Body of pancreas (tissue), 4 donors: ENCODE measurements at regions not wholly inside any gene's neighbourhood (a gene's known extent, or its start where the extent isn't known, plus 50 kb on each side); places are given as distances from the start of the nearest gene placed in this dataset.

ENCODE experiments used
- ATAC-seq: fragments of 150-250 bp; one replicate; pipeline ENCODE4 v1.9.1; 2016
- DNase-seq, 4 donors: peaks; one replicate each; pipeline ENCODE4 v3.0.0-alpha.2; 2019
- H3K27ac ChIP-seq, 4 donors: fragments of 200-600 bp; sonication (generic); 1 replicate in 3 of 4; 2 replicates in 1 of 4; pipeline versions ENCODE4 v1.5.1 to v1.6.1; 2016 to 2019; ENCODE audit warnings: mild to moderate bottlenecking in 1 of 4, mixed read lengths in 1 of 4, moderate library complexity in 1 of 4
- H3K27me3 ChIP-seq, 2 donors: fragments of 200-600 bp; sonication (generic); one replicate each; pipeline ENCODE4 v1.6.0; 2016; ENCODE audit warnings: mild to moderate bottlenecking in 1 of 2
- H3K36me3 ChIP-seq, 2 donors: fragments of 200-600 bp; sonication (generic); replicated peaks in 1 of 2; 2 replicates each; pipeline ENCODE4 v1.5.1; 2016; ENCODE audit warnings: low read depth in 2 of 2; ENCODE audit not compliant: insufficient read depth in 1 of 2
- H3K4me1 ChIP-seq: fragments of 200-600 bp; sonication (generic); one replicate; pipeline ENCODE4 v1.6.0; 2016
- H3K4me3 ChIP-seq, 2 donors: fragments of 200-600 bp; sonication (generic); 1 replicate in 1 of 2; 2 replicates in 1 of 2; pipeline ENCODE4 v1.5.1; 2016 to 2019
- H3K9me3 ChIP-seq, 3 donors: fragments of 200-600 bp; sonication (generic); 1 replicate in 2 of 3; 2 replicates in 1 of 3; pipeline ENCODE4 v1.5.1; 2016
- CTCF ChIP-seq, 7 experiments: fragments of 450-650 bp in 4 of 7; fragments of 200-600 bp in 3 of 7; sonication (generic) in 3 of 7; IDR thresholded peaks; one replicate each; pipeline ENCODE4 v1.5.1; 2016 to 2019; ENCODE audit warnings: antibody characterized with exemption in 7 of 7
- POLR2A ChIP-seq, 3 donors: fragments of 450-650 bp; IDR thresholded peaks; one replicate each; pipeline ENCODE4 v1.6.1; 2016; ENCODE audit warnings: antibody characterized with exemption in 3 of 3, mild to moderate bottlenecking in 2 of 3
- WGBS, 2 donors: methylation state at CpG; one replicate each; pipeline ENCODE4 v1.1.5; 2017; 5-methylcytosine and 5-hydroxymethylcytosine counted together
- intact Hi-C: fragments of 100-400 bp; cut with DNase I; formaldehyde crosslinking; loops from one replicate; pipeline ENCODE4 v1.15.1; 2023

GRCh38 chr1:163794551-163794950 lies 472.8 kb downstream of the NUF2 start:
- intact Hi-C loops, result no loop called here
- no peaks in the 10 kb centered on the region for H3K9me3 ChIP-seq
- no peak overlapping the region for H3K27ac ChIP-seq
- H3K27me3 ChIP-seq, result no peaks in the 10 kb centered on the region
- peaks cover 7% of the 10 kb centered on the region for H3K4me1 ChIP-seq
- no peak for DNase-seq
- no peak overlapping the region for H3K4me3 ChIP-seq
- no peak for TF ChIP-seq POLR2A (IDR thresholded peaks at IDR 0.05)
- TF ChIP-seq CTCF (IDR thresholded peaks at IDR 0.05), result no peak
- no peaks in the 10 kb centered on the region for H3K36me3 ChIP-seq
- WGBS, 2 donors, result 45 to 52% methylated on average over 3 of the region's 3 CpGs
- no peak for ATAC-seq

DNA sequence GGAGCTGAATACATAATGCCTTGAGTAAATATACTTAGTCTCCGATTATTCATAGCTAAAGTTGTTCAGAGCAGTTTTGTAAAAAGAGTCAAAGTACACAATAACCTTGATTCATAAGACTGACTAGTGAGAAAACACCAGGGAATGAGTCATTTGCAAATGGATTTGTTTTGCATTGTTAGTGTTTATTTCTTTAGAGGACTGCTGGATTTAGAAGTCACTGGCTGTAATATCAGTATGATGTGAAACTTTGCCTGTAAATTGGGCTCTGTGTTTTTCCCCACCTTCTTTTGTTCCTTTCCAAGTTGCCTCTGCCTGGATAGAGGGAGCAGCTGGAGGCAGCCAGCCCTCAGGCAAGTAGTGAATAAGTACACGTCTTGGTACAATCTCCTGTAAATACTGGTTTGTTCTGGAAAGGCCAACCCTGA lies 474.7 kb downstream of the NUF2 start:
- DNase-seq, result peak in 1 of 4 donors; percentile 13
- Histone ChIP-seq H3K9me3 (no peaks in the 10 kb centered on the region), H3K4me3 (no peak overlapping the region), H3K36me3 (no peaks in the 10 kb centered on the region), H3K27ac (no peak overlapping the region), H3K27me3 (no peaks in the 10 kb centered on the region), H3K4me1 (peaks cover 7% of the 10 kb centered on the region)
- intact Hi-C loops, result no loop called here
- TF ChIP-seq POLR2A (IDR thresholded peaks at IDR 0.05), result no peak
- TF ChIP-seq CTCF (IDR thresholded peaks at IDR 0.05), result no peak
- 11 to 30% methylated on average over 2 of the region's 2 CpGs for WGBS, 2 donors
- no peak for ATAC-seq

GRCh38 chr1:163797816-163798215 lies 476.1 kb downstream of the NUF2 start:
- ATAC-seq (no peak), DNase-seq (no peak)
- Histone ChIP-seq H3K9me3 (no peaks in the 10 kb centered on the region), H3K27ac (no peak overlapping the region), H3K36me3 (no peaks in the 10 kb centered on the region), H3K4me3 (no peak overlapping the region), H3K27me3 (no peaks in the 10 kb centered on the region), H3K4me1 (peaks cover 7% of the 10 kb centered on the region)
- intact Hi-C loops, result no loop called here
- TF ChIP-seq POLR2A (IDR thresholded peaks at IDR 0.05), result no peak
- no peak for TF ChIP-seq CTCF (IDR thresholded peaks at IDR 0.05)

DNA sequence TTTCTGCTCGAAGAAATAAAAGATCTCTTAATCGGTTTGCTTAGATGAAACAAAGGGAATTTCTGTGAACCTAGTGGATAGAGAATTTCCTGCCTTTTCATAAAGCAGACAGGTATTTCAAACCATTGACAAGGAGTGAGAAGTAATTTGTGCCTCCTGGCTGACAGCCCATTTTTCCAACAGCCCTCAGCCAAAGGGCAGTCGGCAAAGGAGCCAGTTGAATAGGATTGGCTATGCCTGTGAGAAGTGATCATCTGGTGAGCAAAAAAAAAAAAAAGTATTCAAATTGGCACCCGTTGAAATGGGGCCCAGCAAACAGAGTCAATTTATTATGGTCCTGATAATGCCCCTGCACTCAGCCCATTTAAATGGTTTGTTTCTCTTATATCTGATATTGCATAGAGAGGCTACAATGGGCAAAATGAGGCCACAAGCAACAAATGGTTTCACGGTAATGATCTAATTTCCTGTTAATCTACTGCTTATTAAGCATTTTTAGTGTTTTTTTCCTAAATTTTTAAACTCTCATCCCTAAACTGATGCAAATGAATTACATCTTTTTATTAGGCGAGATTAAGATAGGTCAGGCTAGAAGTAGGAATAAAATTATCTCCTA lies 477.5 kb downstream of the NUF2 start:
- Histone ChIP-seq H3K4me1 (peaks cover 7% of the 10 kb centered on the region), H3K27me3 (no peaks in the 10 kb centered on the region), H3K9me3 (no peaks in the 10 kb centered on the region), H3K36me3 (no peaks in the 10 kb centered on the region), H3K27ac (no peak overlapping the region), H3K4me3 (no peak overlapping the region)
- 61 to 68% methylated on average over 6 of the region's 6 CpGs for WGBS, 2 donors
- DNase-seq (peak; percentile 8 to 65 (median 28)), ATAC-seq (no peak)
- intact Hi-C loops, result no loop called here
- TF ChIP-seq CTCF (IDR thresholded peaks at IDR 0.05) (no peak), POLR2A (IDR thresholded peaks at IDR 0.05) (no peak)

- no peak for TF ChIP-seq CTCF (IDR thresholded peaks at IDR 0.05)
- TF ChIP-seq POLR2A (IDR thresholded peaks at IDR 0.05), result no peak
- H3K27ac ChIP-seq, result no peak overlapping the region
- no peaks in the 10 kb centered on the region for H3K36me3 ChIP-seq
- H3K4me1 ChIP-seq, result no peaks in the 10 kb centered on the region
- H3K27me3 ChIP-seq, result no peaks in the 10 kb centered on the region
- no peak for DNase-seq
- no peak overlapping the region for H3K4me3 ChIP-seq
- intact Hi-C loops, result no loop called here
- ATAC-seq, result no peak
- 54 to 62% methylated on average over 3 of the region's 3 CpGs for WGBS, 2 donors
- no peaks in the 10 kb centered on the region for H3K9me3 ChIP-seq
Measured at GRCh38 chr1:163807331-163808049, 485.7 kb downstream of the NUF2 start.
